HG03439 (cell line): ENCODE measurements at regions not wholly inside any gene's neighbourhood (a gene's known extent, or its start where the extent isn't known, plus 50 kb on each side); places are given as distances from the start of the nearest gene placed in this dataset.

Experiments
- ATAC-seq: cut with Tn5 transposase; IDR thresholded peaks from one replicate; pipeline ENCODE4 v1.9.1; 2021; ENCODE audit warnings: mild to moderate bottlenecking, moderate library complexity; ENCODE audit not compliant: unreplicated experiment

GRCh38 chr13:69450245-69450644 lies 657.4 kb upstream of the ATXN8OS start:
- ATAC-seq: no peak

GRCh38 chr13:69425235-69425634 lies 682.4 kb upstream of the ATXN8OS start:
- ATAC-seq: no peak

DNA sequence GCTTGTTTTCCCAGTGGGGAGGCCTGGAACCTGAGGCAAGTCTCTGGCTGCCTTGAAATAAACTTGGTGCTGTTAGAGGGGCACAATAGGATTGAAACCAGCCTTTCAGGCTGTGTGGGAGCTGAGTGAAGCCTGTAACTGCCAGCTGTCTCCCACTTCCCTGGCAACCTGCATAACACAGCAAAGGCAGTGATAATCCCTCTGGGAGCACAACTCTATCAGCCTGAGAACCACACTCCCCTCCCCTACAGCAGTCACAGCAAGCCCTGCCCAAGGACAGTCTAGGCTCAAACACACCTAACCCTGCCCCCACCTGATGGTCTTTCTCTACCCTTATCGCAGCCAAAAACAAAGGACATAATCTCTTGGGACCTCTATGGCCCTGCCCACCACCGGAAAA lies 683.8 kb upstream of the ATXN8OS start:
- ATAC-seq: no peak

GRCh38 chr13:69418319-69418718 lies 689.3 kb upstream of the ATXN8OS start:
- no peak for ATAC-seq

GRCh38 chr13:69410761-69411160 lies 696.9 kb upstream of the ATXN8OS start:
- no peak for ATAC-seq

GRCh38 chr13:69391756-69392155 lies 715.9 kb upstream of the ATXN8OS start:
- ATAC-seq: no peak

GRCh38 chr13:69389899-69390298 lies 717.7 kb upstream of the ATXN8OS start:
- ATAC-seq: no peak

GRCh38 chr13:69373747-69374425 lies 733.7 kb upstream of the ATXN8OS start:
- no peak for ATAC-seq

DNA sequence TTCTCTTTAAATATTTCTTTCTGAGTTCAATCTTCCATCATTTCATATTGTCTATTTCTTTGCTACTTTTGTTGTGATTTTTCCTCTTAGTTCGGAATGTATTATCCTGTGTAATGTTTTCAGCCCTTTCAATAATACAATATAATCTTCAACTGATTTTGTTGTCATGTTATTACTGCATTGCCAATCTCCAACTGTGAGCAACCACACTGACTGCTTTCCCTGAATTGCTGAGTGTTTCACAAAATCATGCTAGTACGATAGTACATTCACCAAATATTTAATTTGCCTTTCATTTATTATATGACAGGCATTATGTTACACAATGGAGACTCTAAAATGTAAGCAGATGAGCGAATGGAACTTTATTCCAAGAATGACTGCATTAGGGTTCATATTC lies 744.3 kb upstream of the ATXN8OS start:
- no peak for ATAC-seq

DNA sequence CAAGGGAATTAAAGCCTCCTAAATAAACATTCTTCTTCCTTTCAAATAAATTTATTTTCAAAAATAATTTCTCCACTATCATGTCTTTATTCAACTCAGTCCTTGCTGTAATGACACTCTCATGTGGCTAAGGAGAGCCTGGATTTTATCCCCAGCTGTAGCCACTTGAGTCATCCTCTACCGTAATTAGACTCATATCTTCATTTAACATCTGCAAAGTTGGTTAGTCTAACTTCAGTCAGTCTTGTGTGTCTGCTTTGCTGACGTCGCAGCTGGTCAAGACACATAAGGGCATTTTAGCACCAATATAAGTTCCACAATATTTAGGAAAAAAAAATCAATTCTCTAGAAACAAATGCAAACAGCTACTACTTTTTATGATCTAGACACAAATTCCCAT lies 776.4 kb upstream of the ATXN8OS start:
- ATAC-seq: no peak

GRCh38 chr13:69324090-69324886 lies 783.3 kb upstream of the ATXN8OS start:
- no peak for ATAC-seq

DNA sequence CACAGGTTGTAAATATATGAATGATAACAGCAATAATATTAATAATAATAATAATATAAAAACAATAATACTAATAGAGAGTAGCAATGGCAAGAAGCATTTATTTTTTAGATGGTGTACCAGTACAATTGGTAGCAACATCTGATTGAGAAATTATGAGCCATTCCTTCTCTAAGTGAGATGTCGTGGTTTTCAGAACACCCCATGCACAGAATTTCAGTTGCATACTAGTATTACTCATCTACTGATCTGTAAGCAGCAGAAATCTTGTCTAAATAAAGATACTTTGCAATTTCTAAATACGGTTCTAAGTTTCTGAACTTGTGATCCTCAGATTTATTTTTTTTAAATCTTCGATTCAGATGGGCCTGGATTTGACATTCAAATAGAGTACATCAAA lies 788.0 kb upstream of the ATXN8OS start:
- no peak for ATAC-seq

DNA sequence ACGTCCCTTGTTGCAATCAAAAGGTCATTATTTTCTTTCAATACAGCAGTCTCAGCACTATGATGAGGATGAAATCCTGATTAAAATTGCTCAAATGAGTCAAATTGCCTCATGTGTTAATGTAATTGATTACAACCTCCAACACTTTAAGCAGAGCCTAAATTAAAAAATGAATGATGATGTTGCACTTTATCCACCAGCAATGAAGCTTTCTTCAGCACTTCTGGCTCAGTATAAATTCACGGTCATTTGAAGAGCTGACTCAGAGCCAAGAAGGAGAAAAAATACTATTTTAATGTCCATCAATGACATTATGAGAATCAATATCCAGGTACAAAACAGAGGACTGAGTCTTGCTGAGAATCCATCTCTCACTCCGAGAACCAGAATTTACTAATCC lies 792.6 kb upstream of the ATXN8OS start:
- no peak for ATAC-seq

- no peak for ATAC-seq
Measured at GRCh38 chr13:69306766-69307165, 800.9 kb upstream of the ATXN8OS start.

- ATAC-seq: no peak
Measured at GRCh38 chr13:69300131-69300530, 807.5 kb upstream of the ATXN8OS start.

DNA sequence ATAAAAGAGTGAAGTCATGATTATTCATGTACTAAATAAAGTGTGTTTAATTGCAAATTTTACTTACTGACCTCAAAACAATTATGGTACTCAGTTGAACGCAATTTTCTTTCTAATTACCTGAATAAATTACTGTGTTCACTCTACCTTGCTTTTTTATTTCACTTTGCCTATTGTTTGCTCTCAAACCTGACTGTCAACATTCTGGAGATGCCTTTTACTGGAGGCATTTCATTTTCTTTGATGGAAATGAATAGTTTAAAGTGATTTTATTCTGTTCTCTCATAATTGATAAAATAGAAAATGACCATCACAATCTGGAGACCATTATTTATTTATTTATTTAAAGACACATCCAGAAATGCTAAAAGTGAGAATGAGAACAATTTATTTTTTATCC lies 811.5 kb upstream of the ATXN8OS start:
- no peak for ATAC-seq

DNA sequence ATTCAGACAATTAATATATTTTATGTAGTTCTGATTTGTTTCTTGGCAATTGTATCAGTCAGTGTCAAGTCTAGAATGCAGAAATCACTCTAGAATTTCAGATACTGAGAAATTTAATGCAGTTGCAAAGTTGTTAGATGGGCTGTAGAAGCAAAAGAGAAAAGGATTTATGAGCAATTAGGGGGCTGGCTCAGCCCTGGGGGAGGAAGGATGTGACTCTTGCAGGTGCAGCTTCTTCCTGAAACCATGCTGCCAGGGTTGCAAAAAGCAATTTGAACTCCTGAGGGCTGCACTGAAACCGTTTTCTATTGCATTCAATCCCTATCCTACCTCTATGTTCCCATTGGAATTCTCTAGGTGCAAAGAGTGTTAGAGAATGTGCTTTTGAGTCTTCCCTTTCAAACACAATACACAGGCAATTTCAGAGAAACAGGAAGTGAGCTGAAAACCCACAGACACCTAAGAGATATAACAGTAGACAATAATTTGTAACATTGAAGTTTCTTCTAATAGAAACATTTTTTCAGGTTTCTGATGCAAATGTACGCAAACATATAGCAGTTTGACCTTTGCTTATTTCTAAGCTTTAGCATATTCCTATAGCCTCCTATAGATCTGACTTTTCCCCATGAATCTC lies 814.7 kb upstream of the ATXN8OS start:
- ATAC-seq: no peak

DNA sequence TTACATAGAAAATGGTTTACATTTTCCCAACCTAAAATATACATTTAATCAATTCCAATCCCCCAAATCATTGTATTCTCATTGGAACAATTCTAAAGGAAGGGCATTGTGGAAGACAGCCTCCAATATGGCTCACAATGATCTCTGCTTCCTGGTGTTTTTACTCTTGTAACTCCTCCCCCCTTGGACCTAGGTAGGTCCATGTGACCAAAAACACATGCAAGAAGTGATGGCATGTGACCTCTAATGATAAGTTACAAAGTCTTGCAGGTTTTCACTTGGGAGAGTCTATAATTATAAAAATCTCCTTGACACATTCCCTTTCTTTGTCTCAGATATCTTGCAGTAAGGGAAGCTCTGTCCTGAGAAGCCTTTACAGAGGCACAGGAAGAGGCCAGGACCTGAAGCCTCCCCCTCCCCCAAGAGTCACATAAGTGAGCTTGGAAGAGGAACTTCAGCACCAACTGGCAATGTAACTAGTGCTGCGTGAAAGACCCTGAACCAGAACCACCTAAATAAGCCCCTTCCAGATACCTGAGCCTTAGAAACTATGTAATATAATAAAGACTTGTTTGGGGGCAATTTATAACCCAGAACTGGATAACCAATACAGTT lies 816.2 kb upstream of the ATXN8OS start:
- ATAC-seq: no peak

DNA sequence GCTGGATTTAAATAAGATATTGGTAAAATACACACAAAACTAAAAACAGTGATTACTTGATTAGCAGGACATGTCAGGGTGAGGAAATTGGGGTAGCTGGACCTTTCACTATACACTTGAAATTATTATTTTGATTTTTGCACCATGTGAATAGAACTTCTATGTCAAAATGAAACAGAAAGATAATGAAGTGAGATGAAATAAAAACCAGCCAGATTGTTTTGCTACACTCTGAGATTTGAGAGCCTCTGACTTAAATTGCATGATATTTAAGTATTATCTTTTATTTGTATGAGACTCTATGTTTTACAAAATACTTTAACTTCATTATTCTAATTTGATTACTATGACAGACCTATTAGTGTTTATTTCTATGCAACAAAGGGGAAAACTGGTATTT lies 819.6 kb upstream of the ATXN8OS start:
- ATAC-seq: no peak

GRCh38 chr13:69287050-69287698 lies 820.5 kb upstream of the ATXN8OS start:
- ATAC-seq: peak; percentile 67

GRCh38 chr13:69283837-69284236 lies 823.8 kb upstream of the ATXN8OS start:
- no peak for ATAC-seq
